ENCODE measurements at regions not wholly inside any gene's neighbourhood (a gene's known extent, or its start where the extent isn't known, plus 50 kb on each side); places are given as distances from the start of the nearest gene placed in this dataset.

GRCh38 chr6:150783813-150784212, 81.7 kb upstream of the MTHFD1L start:
- TF ChIP-seq CTCF (conservative IDR thresholded peaks at IDR 0.05; ENCODE audit: low read length) (no peak), EZH2phosphoT487 (IDR thresholded peaks at IDR 0.05; ENCODE audit: borderline replicate concordance) (no peak)

Measured in Loucy (cell line).